Suprapubic skin (tissue), 4 donors: ENCODE measurements at regions not wholly inside any gene's neighbourhood (a gene's known extent, or its start where the extent isn't known, plus 50 kb on each side); places are given as distances from the start of the nearest gene placed in this dataset.

Experiments
- EP300 ChIP-seq: sonication (generic); formaldehyde crosslinking; IDR thresholded peaks from one replicate; pipeline ENCODE4 v1.6.1; 2017; ENCODE audit warnings: antibody characterized with exemption
- POLR2AphosphoS5 ChIP-seq, 3 donors: sonication (generic); formaldehyde crosslinking; IDR thresholded peaks; one replicate each; pipeline ENCODE4 v1.6.1; 2017; ENCODE audit warnings: antibody characterized with exemption in 3 of 3

GRCh38 chr1:29584362-29584761 is 348.0 kb downstream of the PTPRU start:
- TF ChIP-seq EP300 (no peak), POLR2AphosphoS5 (IDR thresholded peaks at IDR 0.05) (no peak)
